ENCODE measurements at regions not wholly inside any gene's neighbourhood (a gene's known extent, or its start where the extent isn't known, plus 50 kb on each side); places are given as distances from the start of the nearest gene placed in this dataset.

GRCh38 chr9:2925016-2925415, 81.1 kb upstream of the PUM3 start:
- POLR2A ChIA-PET (ENCODE audit: unreplicated experiment), result no interaction called here
- Histone ChIP-seq H3K27me3 (ENCODE audit: insufficient read depth, low read depth) (0 out of 2 replicates have a peak, but pooled peaks cover 13% of the 10 kb centered on the region), H3F3A (ENCODE audit: insufficient read depth, low read depth) (no peaks in the 10 kb centered on the region), H3K27ac (no peak overlapping the region), H3K4me3 (no peak overlapping the region), H3K79me2 (ENCODE audit: low read depth) (no peaks in the 10 kb centered on the region), H3K4me1 (replicated peaks; ENCODE audit: insufficient read depth) (no peaks in the 10 kb centered on the region), H3K9me3 (ENCODE audit: insufficient read depth, low read depth) (no peaks in the 10 kb centered on the region), H3K36me3 (ENCODE audit: low read depth) (no peaks in the 10 kb centered on the region), H3K9me2 (ENCODE audit: insufficient read depth) (no peaks in the 10 kb centered on the region), H2AFZ (no peak overlapping the region), H4K20me1 (ENCODE audit: insufficient read depth) (no peaks in the 10 kb centered on the region), H3K4me2 (no peak overlapping the region)
- CTCF ChIA-PET, result no interaction called here
- no peak for DNase-seq
- intact Hi-C loops (cut with micrococcal nuclease; ENCODE audit: unreplicated experiment), result no loop called here
- no peak for TF ChIP-seq CTCF (conservative IDR thresholded peaks at IDR 0.05)
- TF ChIP-seq EZH2 (IDR thresholded peaks at IDR 0.05; ENCODE audit: low read depth), result no peak
- no TSS peak for BruUV-seq (replicated peaks)

- ChIA-PET CTCF (no interaction called here), POLR2A (ENCODE audit: unreplicated experiment) (no interaction called here)
- no TSS peak for BruUV-seq (replicated peaks)
- H3K27me3 ChIP-seq (ENCODE audit: insufficient read depth, low read depth), result 0 out of 2 replicates have a peak, but pooled peaks cover 13% of the 10 kb centered on the region
- no peaks in the 10 kb centered on the region for H3K36me3 ChIP-seq (ENCODE audit: low read depth)
- no peak overlapping the region for H3K4me3 ChIP-seq
- no peaks in the 10 kb centered on the region for H3K9me3 ChIP-seq (ENCODE audit: insufficient read depth, low read depth)
- H3K4me1 ChIP-seq (replicated peaks; ENCODE audit: insufficient read depth), result no peaks in the 10 kb centered on the region
- H3F3A ChIP-seq (ENCODE audit: insufficient read depth, low read depth), result no peaks in the 10 kb centered on the region
- no peaks in the 10 kb centered on the region for H3K9me2 ChIP-seq (ENCODE audit: insufficient read depth)
- H3K27ac ChIP-seq, result no peak overlapping the region
- H2AFZ ChIP-seq, result no peak overlapping the region
- no peak overlapping the region for H3K4me2 ChIP-seq
- intact Hi-C loops (cut with micrococcal nuclease; ENCODE audit: unreplicated experiment), result no loop called here
- DNase-seq, result no peak
- TF ChIP-seq EZH2 (IDR thresholded peaks at IDR 0.05; ENCODE audit: low read depth) (no peak), CTCF (conservative IDR thresholded peaks at IDR 0.05) (no peak)
- no peaks in the 10 kb centered on the region for H3K79me2 ChIP-seq (ENCODE audit: low read depth)
- no peaks in the 10 kb centered on the region for H4K20me1 ChIP-seq (ENCODE audit: insufficient read depth)
These were observed 80.5 kb upstream of the PUM3 start for GRCh38 chr9:2924380-2924768.

- no peak overlapping the region for H3K4me3 ChIP-seq
- TF ChIP-seq CTCF (conservative IDR thresholded peaks at IDR 0.05) (no peak), EZH2 (IDR thresholded peaks at IDR 0.05; ENCODE audit: low read depth) (no peak)
- ChIA-PET POLR2A (ENCODE audit: unreplicated experiment) (no interaction called here), CTCF (no interaction called here)
- H3K4me2 ChIP-seq, result no peak overlapping the region
- no peaks in the 10 kb centered on the region for H3K79me2 ChIP-seq (ENCODE audit: low read depth)
- no peaks in the 10 kb centered on the region for H3K4me1 ChIP-seq (replicated peaks; ENCODE audit: insufficient read depth)
- no peaks in the 10 kb centered on the region for H3F3A ChIP-seq (ENCODE audit: insufficient read depth, low read depth)
- H3K27ac ChIP-seq, result no peak overlapping the region
- no peaks in the 10 kb centered on the region for H4K20me1 ChIP-seq (ENCODE audit: insufficient read depth)
- no peaks in the 10 kb centered on the region for H3K36me3 ChIP-seq (ENCODE audit: low read depth)
- no peaks in the 10 kb centered on the region for H3K9me2 ChIP-seq (ENCODE audit: insufficient read depth)
- H3K27me3 ChIP-seq (ENCODE audit: insufficient read depth, low read depth), result 0 out of 2 replicates have a peak, but pooled peaks cover 13% of the 10 kb centered on the region
- DNase-seq, result no peak
- H3K9me3 ChIP-seq (ENCODE audit: insufficient read depth, low read depth), result no peaks in the 10 kb centered on the region
- H2AFZ ChIP-seq, result no peak overlapping the region
- intact Hi-C loops (cut with micrococcal nuclease; ENCODE audit: unreplicated experiment), result no loop called here
- no TSS peak for BruUV-seq (replicated peaks)
These were observed 80.0 kb upstream of the PUM3 start for GRCh38 chr9:2923766-2924379.

All from PC-9 (cell line).